Neural progenitor cell (in vitro differentiated cells): ENCODE measurements at regions not wholly inside any gene's neighbourhood (a gene's known extent, or its start where the extent isn't known, plus 50 kb on each side); places are given as distances from the start of the nearest gene placed in this dataset.

Experiments used
- DNase-seq: peaks from one replicate; pipeline ENCODE4 v3.0.0-alpha.2; 2016; ENCODE audit warnings: low spot score
- H2AFZ ChIP-seq: fragments of 200-600 bp; sonication (generic); replicated peaks from 2 replicates; pipeline ENCODE4 v1.6.1; 2016; ENCODE audit warnings: antibody characterized with exemption
- H3F3A ChIP-seq: fragments of 200-600 bp; sonication (generic); 2 replicates; pipeline ENCODE4 v1.6.1; 2016; ENCODE audit warnings: antibody characterized with exemption, low read depth
- H3K27ac ChIP-seq: fragments of 200-600 bp; sonication (generic); 2 replicates; pipeline ENCODE4 v1.5.1; 2016; ENCODE audit warnings: mild to moderate bottlenecking
- H3K27me3 ChIP-seq: fragments of 200-600 bp; sonication (generic); 2 replicates; pipeline ENCODE4 v1.6.1; 2016; ENCODE audit warnings: mild to moderate bottlenecking, moderate library complexity
- H3K36me3 ChIP-seq: fragments of 200-600 bp; sonication (generic); 2 replicates; pipeline ENCODE4 v1.5.1; 2016
- H3K4me1 ChIP-seq: fragments of 200-600 bp; sonication (generic); 2 replicates; pipeline ENCODE4 v1.6.1; 2016; ENCODE audit warnings: mixed run types
- H3K4me2 ChIP-seq: fragments of 200-600 bp; sonication (generic); 2 replicates; pipeline ENCODE4 v1.6.1; 2016
- H3K4me3 ChIP-seq: fragments of 200-600 bp; sonication (generic); 2 replicates; pipeline ENCODE4 v1.5.1; 2016
- H3K79me2 ChIP-seq: fragments of 200-600 bp; sonication (generic); 2 replicates; pipeline ENCODE4 v1.6.1; 2016; ENCODE audit warnings: low read depth
- H3K9ac ChIP-seq: fragments of 200-600 bp; sonication (generic); 2 replicates; pipeline ENCODE4 v1.6.1; 2016
- H3K9me3 ChIP-seq: fragments of 200-600 bp; sonication (generic); 2 replicates; pipeline ENCODE4 v1.5.1; 2016; ENCODE audit warnings: low read depth
- H4K20me1 ChIP-seq: fragments of 200-600 bp; sonication (generic); 2 replicates; pipeline ENCODE4 v1.6.1; 2016; ENCODE audit warnings: low read depth
- H3K27ac Mint-ChIP-seq: 3 replicates; pipeline ENCODE4 v1.8.0; 2021; ENCODE audit warnings: mixed read lengths
- H3K27me3 Mint-ChIP-seq: 2 replicates; pipeline ENCODE4 v1.8.0; 2022; ENCODE audit warnings: low read depth, mild to moderate bottlenecking, inconsistent platforms, moderate library complexity, mixed read lengths; ENCODE audit not compliant: insufficient read depth
- H3K36me3 Mint-ChIP-seq: 3 replicates; pipeline ENCODE4 v1.8.0; 2021; ENCODE audit warnings: mixed read lengths
- H3K4me1 Mint-ChIP-seq: 3 replicates; pipeline ENCODE4 v1.8.0; 2021; ENCODE audit warnings: mixed read lengths
- H3K4me3 Mint-ChIP-seq: 3 replicates; pipeline ENCODE4 v1.8.0; 2021; ENCODE audit warnings: mild to moderate bottlenecking, moderate library complexity, mixed read lengths
- H3K9me3 Mint-ChIP-seq: 3 replicates; pipeline ENCODE4 v1.8.0; 2020; ENCODE audit warnings: mixed read lengths
- EZH2 ChIP-seq: fragments of 200-600 bp; sonication (generic); IDR thresholded peaks from 2 replicates; pipeline ENCODE4 v1.6.1; 2017; ENCODE audit warnings: antibody characterized with exemption, mild to moderate bottlenecking, moderate library complexity
- EZH2phosphoT487 ChIP-seq: fragments of 200-600 bp; sonication (generic); IDR thresholded peaks from 2 replicates; pipeline ENCODE4 v1.6.1; 2017; ENCODE audit warnings: antibody characterized with exemption
- TF ChIP-seq, protein P1 (sequence below): fragments of 200-600 bp; sonication (generic); IDR thresholded peaks from 2 replicates; pipeline ENCODE4 v1.5.1; 2017; ENCODE audit warnings: antibody characterized with exemption, mild to moderate bottlenecking

DNA sequence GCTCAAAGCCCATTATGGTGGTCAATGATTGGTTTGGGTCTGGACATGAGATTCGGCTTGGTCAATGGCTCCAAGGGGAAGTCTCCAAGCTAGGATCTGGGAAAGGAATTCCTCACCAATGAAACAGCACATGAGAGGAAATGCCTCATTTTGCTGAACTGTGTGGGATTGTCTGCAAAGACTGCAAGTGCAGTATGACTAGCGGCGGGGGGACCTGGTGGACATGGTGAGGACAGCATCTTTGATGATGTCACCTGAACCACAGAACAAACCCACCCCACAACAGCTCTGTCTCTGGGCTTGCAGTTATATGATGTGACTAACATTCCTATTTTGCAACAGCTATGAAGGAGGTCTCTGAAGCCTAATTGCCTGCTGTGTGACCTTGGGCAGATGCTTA lies 50.6 kb upstream of the NKD1 start:
- no peak overlapping the region for H3K4me3 Mint-ChIP-seq
- Histone ChIP-seq H3K36me3 (no peaks in the 10 kb centered on the region), H4K20me1 (no peaks in the 10 kb centered on the region), H3K79me2 (no peaks in the 10 kb centered on the region), H3K4me1 (peaks cover 8% of the 10 kb centered on the region), H3F3A (no peaks in the 10 kb centered on the region), H3K27ac (no peak overlapping the region), H3K27me3 (no peaks in the 10 kb centered on the region), H3K4me3 (no peak overlapping the region), H3K9ac (no peak overlapping the region), H3K4me2 (no peak overlapping the region), H2AFZ (no peak overlapping the region), H3K9me3 (no peaks in the 10 kb centered on the region)
- peaks cover 10% of the 10 kb centered on the region for H3K27me3 Mint-ChIP-seq
- no peak overlapping the region for H3K27ac Mint-ChIP-seq
- DNase-seq: no peak
- no peaks in the 10 kb centered on the region for H3K9me3 Mint-ChIP-seq
- H3K36me3 Mint-ChIP-seq: peaks cover 4% of the 10 kb centered on the region
- TF ChIP-seq, protein P1, sequence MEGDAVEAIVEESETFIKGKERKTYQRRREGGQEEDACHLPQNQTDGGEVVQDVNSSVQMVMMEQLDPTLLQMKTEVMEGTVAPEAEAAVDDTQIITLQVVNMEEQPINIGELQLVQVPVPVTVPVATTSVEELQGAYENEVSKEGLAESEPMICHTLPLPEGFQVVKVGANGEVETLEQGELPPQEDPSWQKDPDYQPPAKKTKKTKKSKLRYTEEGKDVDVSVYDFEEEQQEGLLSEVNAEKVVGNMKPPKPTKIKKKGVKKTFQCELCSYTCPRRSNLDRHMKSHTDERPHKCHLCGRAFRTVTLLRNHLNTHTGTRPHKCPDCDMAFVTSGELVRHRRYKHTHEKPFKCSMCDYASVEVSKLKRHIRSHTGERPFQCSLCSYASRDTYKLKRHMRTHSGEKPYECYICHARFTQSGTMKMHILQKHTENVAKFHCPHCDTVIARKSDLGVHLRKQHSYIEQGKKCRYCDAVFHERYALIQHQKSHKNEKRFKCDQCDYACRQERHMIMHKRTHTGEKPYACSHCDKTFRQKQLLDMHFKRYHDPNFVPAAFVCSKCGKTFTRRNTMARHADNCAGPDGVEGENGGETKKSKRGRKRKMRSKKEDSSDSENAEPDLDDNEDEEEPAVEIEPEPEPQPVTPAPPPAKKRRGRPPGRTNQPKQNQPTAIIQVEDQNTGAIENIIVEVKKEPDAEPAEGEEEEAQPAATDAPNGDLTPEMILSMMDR: no peak
- TF ChIP-seq EZH2phosphoT487: no peak
- TF ChIP-seq EZH2: no peak
- H3K4me1 Mint-ChIP-seq: peaks cover 30% of the 10 kb centered on the region

DNA sequence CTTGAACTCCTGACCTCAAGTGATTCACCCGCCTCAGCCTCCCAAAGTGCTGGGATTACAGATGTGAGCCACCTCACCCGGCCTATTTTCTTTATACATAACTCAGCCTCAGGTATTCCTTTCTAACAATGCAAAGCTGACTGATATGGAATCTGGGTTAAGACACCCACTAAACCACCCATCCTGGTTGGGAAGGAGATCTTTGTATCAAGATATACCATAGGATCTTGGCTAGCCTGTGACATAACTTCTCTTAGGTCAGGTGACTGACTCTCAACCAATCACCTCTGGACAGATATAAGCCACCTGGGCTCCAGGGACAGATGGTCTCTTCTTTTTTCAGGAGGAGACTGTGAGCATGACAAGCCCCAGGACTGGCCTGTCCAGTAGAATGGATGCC lies 51.2 kb upstream of the NKD1 start:
- Histone ChIP-seq H3K4me1 (peaks cover 8% of the 10 kb centered on the region), H3K9ac (no peak overlapping the region), H3K27me3 (no peaks in the 10 kb centered on the region), H3K4me3 (no peak overlapping the region), H3K4me2 (no peak overlapping the region), H3K9me3 (no peaks in the 10 kb centered on the region), H2AFZ (no peak overlapping the region), H3K27ac (no peak overlapping the region), H4K20me1 (no peaks in the 10 kb centered on the region), H3K36me3 (no peaks in the 10 kb centered on the region), H3K79me2 (no peaks in the 10 kb centered on the region), H3F3A (no peaks in the 10 kb centered on the region)
- TF ChIP-seq, protein P1: no peak
- Mint-ChIP-seq H3K4me3 (no peak overlapping the region), H3K9me3 (no peaks in the 10 kb centered on the region), H3K4me1 (peaks cover 27% of the 10 kb centered on the region), H3K36me3 (peaks cover 4% of the 10 kb centered on the region), H3K27me3 (peaks cover 9% of the 10 kb centered on the region), H3K27ac (no peak overlapping the region)
- no peak for DNase-seq

DNA sequence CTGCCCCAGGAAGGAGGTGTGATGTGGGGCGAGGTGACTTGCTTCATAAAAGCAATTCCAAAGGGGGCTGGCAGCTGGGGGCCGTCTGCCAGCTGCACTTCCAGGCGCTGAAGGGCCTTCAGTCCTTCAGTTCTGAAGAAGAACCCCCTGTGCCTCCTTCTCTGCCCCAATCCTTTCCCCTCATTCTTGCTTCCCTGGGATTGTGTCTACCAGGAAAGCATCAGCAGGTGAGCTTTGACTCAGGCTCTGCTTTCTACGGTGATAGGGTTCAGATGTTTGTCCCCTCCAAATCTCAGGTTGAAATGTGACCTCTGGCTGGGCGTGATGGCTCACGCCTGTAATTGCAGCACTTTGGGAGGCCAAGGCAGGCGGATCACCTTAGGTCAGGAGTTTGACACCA lies 52.5 kb upstream of the NKD1 start:
- Histone ChIP-seq H3K9ac (no peak overlapping the region), H3K4me2 (no peak overlapping the region)

More for the DNA sequence above, 52.5 kb upstream of the NKD1 start:
- Mint-ChIP-seq H3K27ac (no peak overlapping the region), H3K36me3 (peaks cover 4% of the 10 kb centered on the region), H3K4me1 (peaks cover 24% of the 10 kb centered on the region), H3K27me3 (peaks cover 5% of the 10 kb centered on the region), H3K9me3 (no peaks in the 10 kb centered on the region), H3K4me3 (no peak overlapping the region)
- no peaks in the 10 kb centered on the region for H3F3A ChIP-seq
- no peaks in the 10 kb centered on the region for H4K20me1 ChIP-seq
- no peaks in the 10 kb centered on the region for H3K36me3 ChIP-seq
- no peaks in the 10 kb centered on the region for H3K9me3 ChIP-seq
- H3K4me3 ChIP-seq: no peak overlapping the region
- H3K27me3 ChIP-seq: no peaks in the 10 kb centered on the region
- H3K27ac ChIP-seq: no peak overlapping the region
- no peak for DNase-seq
- H3K79me2 ChIP-seq: no peaks in the 10 kb centered on the region
- TF ChIP-seq EZH2phosphoT487: no peak
- TF ChIP-seq EZH2: no peak
- TF ChIP-seq, protein P1: no peak
- H3K4me1 ChIP-seq: peaks cover 8% of the 10 kb centered on the region
- H2AFZ ChIP-seq: no peak overlapping the region
